Femur (tissue), 1 donor: ENCODE measurements at regions not wholly inside any gene's neighbourhood (a gene's known extent, or its start where the extent isn't known, plus 50 kb on each side); places are given as distances from the start of the nearest gene placed in this dataset.
"Not testable (repeated sequence)": the region's sequence is repeated elsewhere in the genome, so short reads cannot be mapped to it uniquely, and the experiment has no call there.

Source experiments
- DNase-seq: peaks from one replicate; pipeline ENCODE4 v3.0.0-alpha.2; 2017

DNA sequence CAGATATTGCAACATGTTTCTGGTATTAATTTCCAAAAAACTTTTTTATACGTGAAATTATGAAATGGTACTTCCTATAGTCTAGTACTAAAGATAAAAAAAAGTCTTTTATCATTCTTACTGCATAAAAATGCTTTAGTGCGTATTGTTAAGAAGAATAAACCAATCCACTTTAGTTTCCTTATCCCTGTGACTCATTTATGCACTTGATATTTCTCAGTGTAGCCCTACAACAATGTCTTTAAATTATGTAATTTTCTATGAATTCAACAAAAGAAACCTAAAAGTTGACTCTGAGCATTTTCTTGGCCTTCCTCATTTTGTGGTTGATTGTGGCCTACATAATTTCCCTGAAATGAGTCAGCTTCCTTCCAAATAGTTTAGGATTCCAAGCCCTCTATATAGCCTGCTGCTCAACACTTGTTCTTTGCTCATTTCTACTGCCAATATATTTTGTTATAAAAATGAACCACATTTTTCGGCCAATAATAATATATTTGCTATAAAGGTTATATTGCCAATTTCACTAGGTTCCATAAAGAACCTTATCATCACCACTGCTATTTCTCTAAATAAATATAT, 961.7 kb upstream of the ADAMTS5 start:
- DNase-seq, result not testable (repeated sequence)

DNA sequence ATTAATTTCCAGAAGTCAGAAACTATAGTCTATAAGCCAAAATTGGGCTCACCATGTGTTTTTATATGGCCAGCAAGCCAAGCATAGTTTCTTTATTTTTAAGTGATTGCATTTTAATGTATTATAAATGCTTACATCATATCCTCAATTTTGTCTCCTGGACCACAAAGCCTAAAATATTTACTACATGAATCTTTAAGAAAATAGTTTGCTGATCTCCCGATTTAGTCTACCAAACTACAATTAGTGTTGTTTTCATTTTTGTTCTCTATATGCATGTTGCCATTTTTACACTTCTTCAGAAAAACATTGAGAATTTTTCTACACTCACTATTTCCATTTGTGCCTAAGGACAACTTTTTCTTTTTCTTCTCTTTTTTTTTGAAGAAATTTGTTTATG, 954.5 kb upstream of the ADAMTS5 start:
- not testable (repeated sequence) for DNase-seq

DNA sequence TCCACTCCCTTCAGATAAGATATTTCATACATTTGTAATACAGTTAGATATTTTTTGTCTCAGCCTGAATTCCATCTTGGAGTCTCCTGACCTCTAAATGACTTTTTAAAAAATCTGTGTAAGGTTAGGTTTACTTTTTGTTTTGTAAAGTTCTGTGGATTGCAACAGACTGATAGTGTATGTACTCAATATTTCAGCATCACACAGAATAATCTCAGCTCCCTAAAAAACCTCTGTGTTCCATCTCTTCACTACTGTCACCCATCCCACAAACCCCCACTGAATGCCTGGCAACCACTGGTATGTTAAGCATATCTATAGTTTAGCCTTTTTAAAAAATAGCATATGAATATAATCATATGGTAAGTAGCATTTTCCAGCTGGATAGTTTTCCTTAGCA, 951.1 kb upstream of the ADAMTS5 start:
- not testable (repeated sequence) for DNase-seq

DNA sequence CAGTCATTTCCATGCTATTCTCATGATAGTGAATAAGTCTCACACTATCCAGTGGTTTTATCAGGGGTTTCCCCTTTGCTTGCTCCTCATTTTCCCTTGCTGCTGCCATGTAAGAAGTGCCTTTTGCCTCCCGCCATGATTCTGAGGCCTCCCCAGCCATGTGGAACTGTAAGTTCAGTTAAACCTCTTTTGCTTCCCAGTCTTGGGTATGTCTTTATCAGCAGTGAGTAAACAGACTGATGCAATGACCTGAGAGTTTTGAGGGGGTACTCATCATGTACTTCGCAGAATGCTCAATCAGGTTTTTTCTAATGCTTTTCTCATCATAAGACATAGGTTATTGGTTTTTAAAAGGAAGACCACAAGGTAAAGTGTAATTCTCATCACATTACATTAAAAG, 949.4 kb upstream of the ADAMTS5 start:
- DNase-seq, result not testable (repeated sequence)

DNA sequence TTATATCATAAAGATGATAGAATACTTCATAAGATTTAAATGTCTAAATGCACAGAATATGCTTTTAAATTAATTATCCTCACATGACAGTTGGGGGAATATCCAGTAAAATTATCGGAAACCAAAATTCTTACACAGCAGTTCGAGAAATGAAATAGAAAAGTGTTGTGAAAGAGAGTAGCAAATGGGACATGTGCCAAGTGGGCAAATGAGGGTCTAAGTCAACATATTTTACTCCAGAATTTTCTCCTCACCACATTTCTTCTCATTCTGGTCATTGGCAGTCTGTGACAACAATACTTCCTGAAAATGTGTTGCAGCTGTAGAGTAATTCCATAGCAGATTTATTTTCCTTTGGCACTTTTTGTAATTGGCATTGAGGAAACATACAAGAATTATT, 945.2 kb upstream of the ADAMTS5 start:
- not testable (repeated sequence) for DNase-seq

DNA sequence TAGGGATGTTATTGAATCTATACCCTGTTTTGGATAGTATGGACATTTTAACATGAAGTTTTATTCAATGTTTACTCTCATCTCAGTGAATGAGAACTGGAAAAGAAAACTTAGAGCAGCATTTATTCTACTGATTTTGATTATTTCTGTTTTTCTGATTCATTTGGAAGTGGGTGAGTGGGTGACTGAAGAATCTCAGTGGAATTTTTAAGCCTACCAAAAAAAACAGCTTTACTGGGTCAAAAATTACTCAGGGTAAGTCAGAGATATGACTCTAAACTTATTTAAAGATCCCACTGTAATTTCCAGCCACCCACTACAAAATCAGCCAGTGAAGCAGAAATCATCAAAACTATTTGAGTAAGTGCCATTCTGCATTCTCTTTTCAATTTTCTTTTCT, 942.6 kb upstream of the ADAMTS5 start:
- DNase-seq, result not testable (repeated sequence)

DNA sequence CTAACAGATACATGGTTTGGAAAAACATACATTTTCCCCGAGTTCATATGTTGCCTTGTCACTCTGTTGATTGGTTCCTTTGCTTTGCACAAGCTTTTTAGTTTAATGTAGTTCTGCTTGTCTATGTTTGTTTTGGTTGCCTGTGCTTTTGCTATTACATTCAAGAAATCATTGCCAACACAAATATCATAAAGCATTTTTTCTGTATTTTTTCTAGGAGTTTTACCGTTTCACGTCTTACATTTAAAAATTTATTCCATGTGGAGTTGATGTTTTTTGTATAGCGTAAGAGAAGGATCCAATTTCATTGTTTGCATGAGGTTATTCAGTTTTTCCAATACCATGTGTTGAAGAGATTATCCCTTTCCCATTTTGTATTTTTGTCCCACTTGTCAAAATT, 941.9 kb upstream of the ADAMTS5 start:
- not testable (repeated sequence) for DNase-seq

DNA sequence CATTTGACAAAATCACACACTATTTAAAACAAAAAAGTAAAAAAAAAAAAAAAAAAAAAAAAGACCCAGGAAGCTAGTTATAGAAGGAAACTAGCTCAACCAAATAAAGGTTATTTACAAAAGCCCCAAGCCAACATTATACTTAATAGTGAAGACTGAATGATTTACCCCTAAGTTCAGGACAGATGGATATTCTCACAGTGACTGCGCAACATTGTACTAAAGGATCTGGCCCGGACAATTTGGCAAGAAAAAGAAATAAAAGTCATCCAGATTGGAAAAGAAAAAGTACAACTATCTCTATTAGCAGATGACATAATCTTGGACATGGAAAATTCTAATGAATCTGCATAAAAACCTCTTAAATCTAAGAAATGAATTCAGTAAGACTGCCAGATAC, 936.0 kb upstream of the ADAMTS5 start:
- not testable (repeated sequence) for DNase-seq

DNA sequence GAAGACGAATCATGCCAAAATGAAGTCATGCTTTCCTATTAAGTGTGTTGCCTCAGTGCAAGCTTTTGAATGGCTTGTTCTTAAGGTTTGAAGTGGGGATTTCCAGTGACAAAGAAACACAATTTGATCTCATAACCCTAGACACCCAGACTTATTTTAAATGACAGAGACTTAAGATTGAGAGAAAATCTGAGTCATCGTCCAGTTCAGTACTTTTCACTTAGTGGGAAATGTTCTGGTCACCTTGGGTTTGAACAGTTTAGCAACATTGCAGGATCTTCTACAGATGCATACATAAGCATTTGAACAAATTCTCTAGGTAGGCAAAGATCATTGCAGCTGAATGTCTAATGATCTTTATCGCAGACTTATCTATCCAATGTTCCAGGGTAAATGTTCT, 926.7 kb upstream of the ADAMTS5 start:
- DNase-seq, result not testable (repeated sequence)

DNA sequence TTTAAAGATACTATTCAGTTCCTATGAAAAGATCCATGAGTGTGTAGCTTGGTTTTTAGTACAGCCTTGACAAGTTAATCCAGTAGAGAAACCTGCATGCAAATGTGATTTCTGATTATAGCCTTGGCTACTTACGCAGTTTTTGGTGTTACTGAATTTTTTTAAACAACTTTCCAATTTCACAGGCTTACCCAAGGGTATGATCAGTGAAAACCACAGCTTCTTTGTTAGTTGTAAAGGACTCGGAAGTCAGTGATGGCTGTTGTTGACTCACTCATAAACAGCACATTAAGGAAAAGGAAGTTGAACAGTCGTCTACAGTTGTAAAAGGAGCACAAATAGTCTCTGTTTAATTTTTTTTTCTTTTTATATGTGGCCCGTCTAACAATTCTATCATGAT, 924.6 kb upstream of the ADAMTS5 start:
- DNase-seq, result not testable (repeated sequence)

DNA sequence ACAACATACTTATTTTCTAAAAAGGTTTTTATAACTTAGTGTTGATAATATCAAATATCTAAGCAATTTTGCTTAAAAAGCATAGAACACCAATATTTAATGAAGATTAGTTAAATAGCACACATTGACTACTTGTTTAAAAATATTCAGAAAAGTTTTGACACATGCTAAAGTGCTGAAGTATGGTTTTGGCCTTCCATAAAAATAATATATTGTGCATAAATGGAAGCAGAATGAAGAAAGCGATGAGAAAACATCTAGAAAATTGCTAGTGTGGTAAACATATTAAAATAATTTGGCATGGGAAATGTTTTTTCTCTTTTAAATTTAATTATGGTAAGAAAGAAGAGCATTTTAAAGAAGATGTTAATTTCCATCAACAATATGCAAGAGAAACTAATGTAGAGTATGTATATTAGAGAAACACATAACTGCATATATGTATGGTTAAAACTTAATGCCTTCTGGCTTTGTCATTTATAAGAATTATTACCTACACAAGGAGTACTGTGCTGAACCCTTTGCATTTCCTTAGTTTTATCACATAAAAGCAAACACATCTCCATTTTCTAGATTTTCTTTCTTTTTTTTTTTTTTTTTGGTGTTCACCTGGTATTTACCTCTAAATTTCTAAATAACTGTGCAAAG, 921.0 kb upstream of the ADAMTS5 start:
- DNase-seq, result not testable (repeated sequence)

DNA sequence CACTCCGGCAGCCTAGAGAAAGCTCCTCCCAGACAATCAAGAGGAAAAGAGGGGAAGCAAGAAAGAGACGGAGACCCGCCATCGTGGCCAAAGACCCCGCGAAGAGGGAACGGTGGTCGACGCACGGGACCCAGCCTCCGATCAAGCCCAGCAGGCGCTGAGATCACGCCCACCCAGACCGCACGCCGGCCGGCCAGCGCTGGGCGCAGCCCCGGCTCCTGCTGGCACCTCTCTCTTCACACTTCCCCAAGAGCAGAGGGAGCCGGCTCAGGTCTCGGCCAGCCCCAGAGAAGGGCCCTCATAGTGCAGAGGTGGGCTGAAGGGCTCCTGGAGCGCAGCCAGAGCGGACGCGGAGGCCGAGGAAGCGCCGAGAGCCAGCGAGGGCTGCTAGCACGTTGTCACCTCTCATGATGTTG, 918.4 kb upstream of the ADAMTS5 start:
- DNase-seq, result no peak

DNA sequence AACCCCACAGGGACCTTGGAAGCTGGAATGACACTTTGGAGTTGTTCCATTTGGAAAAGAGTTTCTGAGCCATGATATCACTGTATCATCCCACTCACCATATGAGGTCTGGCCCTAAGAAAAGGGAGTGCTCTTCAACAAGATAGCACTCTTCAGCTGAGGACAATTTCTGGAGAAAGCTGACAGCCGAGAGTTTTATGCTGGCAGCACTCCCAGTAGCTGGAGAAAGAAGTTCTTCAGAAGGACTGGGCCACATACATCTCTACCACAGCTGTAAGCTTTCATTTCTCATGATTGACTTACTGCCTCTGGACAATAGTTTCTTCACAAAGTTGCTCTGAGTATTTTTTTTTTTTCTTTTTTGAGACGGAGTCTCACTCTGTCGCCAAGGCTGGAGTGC, 914.4 kb upstream of the ADAMTS5 start:
- not testable (repeated sequence) for DNase-seq

DNA sequence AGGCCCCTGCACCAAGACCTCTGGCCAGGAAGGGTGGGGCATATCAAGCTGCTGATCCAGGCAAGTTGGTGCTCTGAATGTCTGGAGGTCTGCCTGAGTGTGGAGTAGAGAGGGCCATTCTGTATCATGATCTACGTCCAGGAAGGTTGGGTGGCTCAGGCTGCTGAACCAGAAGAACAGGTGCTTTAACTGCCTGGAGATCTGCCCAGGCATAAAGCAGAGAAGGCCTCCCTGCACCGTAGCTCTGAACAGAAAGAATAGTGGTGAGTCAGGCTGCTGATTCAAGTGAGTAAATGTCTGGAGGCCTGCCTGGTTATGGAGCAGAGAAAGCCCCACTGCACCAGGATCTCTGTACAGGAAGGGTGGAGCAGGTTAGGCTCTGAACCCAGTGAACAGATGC, 905.5 kb upstream of the ADAMTS5 start:
- DNase-seq, result not testable (repeated sequence)

DNA sequence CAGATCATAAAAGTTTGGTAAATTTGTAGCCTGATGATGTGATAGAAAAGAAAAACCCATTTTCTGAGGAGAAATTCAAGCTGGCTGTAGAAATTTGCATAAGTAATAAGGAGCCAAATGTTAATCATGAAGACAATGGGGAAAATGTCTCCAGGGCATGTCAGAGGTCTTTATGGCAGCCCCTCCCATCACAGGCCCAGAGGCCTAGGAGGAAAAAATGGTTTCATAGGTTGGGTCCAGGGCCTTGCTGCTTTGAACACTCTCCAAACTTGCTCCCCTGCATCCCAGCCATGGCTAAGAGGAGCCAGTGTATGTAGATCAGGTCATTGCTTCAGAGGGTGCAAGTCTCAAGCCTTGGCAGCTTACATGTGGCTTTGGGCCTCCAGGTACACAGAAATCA, 903.9 kb upstream of the ADAMTS5 start:
- not testable (repeated sequence) for DNase-seq

DNA sequence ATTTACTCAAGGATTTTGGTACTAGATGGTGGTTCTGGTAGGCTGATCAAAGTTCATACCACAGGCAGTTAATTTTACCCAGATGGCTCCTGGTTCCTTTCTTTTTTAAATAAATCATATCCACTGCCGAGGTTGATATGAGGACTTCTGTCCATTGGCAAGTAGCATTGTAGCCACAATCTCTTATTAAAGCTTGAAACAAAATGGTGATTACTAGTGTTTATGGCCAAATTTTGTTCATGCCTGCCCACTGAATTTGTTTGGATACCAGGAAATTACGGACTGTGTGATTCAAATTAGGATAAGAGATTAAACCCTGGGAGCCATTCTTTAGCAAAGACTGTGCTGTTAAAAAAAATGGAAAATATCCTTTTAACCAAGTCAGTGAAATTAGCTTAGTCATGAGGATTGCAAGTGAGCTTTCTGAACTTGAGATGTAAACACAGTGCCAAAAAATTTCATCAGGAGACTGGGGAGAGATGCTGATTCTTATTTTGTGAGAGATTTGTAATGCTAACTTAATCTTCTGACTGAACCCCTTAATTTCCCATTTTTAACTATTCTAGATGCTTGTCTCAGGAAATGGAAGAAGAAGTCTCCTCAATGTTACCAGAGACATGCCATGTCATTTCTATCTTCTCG, 893.5 kb upstream of the ADAMTS5 start:
- not testable (repeated sequence) for DNase-seq

DNA sequence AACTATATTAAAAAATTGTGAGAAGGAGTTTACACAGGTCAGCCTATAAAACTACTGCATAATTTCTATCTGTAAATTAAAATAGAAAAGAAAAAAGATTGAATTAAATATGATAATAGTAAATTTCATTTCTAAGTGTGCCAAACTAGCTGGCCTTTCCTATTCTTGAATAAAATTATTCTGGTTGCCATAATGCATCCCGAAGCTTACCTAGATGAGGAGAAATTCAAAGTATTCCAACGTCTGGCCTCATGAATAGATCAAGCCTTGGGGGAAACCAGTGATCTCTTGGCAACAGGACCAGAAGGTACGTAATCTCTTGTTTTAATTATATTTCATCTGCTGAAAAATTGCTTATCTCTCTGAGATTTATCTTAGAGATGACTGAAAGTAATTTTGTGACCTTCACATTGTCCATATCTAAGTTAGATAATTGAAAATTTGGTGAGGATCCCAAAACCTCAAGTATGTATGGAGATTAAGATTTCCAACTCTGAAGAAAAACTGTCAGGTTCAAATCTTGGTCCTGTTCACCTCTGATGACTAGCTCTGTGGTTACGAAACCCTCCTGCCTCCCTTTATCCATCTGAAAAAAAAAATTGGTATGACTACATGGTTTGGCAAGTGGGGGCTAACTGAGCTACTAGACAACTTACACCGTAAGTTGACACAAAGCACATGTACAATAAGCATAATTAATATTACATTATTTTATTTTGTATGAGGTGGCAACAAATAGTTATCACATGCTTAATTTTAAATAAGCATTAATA, 891.4 kb upstream of the ADAMTS5 start:
- not testable (repeated sequence) for DNase-seq

DNA sequence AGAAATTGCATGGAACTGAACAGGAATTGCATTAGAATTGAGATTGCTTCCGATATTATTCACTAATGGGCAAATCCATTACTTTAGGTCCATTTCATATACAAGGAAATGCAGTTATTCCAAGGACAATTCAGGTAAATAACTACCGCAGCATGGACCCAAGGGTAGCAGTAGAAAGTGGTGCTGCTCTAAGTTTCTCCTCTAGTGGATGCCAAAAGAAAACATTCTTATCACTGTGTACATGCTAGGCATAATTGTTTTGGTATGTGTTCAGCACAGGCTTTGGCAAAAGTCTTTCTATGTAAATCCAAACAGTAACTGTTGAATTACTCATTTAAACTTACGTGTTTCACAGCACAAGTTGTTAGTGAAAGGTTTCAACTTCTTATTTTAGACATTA, 890.1 kb upstream of the ADAMTS5 start:
- not testable (repeated sequence) for DNase-seq

DNA sequence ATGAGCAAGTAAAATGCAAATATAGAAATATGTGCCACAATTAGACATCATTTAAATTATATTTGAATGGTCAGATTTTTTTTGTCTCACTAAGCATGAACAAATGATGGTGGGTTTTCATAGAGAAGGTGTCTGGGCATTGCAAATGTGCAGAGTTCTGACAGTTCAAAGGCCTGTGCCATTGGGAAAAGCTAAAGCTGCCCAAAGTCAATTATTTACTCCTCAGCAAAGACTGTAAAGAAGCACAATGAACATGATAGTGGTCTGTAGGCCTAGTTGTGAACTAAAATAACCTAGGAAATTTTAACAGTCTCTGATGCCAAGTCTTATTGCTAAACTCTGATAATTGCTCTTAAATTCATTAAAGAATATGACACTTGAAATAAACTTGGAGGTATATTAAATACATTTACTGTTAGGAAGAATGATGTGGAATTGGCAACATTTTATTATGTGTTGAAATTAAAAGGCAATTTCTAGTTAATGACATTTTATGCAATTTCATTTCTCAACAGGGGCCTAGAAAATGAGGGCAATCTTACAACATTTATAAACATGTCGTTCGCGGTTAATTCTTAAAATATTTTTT, 874.3 kb upstream of the ADAMTS5 start:
- no peak for DNase-seq

DNA sequence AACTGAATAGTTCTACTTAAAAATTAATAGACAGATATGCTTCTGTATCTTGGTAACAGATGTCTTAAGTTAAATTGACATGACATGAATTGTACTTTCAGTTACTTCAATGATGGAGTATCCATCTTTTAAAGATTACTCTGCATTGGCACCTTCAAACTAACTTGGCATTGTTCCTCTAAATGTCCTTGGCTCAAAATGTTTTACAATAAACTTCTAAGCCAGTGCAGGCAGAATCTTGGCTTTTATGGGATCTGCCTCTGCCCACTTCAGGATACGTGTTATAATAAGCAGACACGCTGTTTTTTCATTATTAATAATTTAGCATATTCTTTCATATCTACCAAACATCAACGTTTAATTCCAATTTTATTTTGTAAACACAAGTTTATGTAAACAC, 873.4 kb upstream of the ADAMTS5 start:
- no peak for DNase-seq

DNA sequence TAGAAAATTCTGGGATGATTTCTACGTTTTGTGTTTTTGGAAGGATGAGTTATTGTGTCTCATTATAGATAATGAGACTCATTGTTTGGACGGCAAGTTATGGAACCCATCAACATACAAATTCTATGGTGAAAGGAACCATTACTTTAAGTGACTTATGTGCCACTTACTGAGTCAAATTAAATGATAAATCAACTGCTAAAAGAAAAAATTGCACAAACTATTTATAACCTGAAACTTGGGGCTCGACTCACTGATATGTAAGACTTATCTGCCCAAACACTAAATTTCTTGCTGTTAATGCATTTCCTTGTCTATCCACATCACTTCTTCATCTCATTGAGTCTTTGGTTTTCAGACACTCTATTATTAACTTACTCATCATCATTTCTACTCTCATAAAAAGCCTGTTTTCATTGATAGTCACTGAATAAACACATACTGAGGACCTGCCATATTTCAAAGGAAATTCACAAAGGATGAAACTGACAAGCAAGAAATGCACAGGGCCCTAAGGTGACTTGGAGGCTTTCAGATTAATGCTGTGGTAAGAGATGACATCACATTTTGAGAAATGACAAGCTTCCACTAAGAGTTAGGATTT, 872.7 kb upstream of the ADAMTS5 start:
- no peak for DNase-seq

DNA sequence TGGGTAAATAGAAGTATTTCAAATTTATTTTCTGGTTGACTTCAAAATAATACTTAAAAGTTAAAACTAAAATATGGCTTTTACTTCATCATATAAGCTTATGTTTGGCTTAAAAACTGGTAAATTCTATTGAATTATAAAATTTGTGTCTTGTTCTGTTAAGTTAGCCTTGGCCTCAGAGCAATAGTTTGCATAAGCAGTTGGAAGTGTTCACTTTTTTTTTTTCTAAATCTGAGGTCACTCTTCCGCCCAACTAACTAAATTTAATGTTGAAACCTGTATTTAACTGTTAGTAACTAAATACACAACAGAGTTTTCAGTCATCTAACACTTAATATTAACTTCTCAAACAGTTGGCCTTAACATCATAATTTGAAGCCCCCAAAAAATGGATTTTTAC, 871.7 kb upstream of the ADAMTS5 start:
- DNase-seq, result no peak

DNA sequence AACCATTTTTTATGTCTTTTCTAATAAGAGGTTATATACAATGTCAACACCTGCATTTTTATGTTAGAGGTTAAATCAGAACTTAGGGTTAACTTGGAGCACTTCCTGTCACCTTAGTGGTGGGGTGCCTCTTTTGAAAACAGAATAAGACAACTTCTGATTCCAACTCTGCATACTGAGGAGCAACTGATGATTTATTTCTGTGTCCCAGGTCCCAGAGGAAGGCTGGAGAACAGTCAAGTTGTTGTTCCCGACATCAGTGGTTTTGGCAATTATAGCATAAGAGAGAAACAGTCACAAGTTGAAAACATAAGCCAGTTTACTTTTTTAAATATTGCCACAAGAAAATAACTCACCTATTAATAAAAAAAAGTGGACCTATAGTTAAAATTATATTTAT, 871.0 kb upstream of the ADAMTS5 start:
- no peak for DNase-seq
